ENCODE measurements at regions not wholly inside any gene's neighbourhood (a gene's known extent, or its start where the extent isn't known, plus 50 kb on each side); places are given as distances from the start of the nearest gene placed in this dataset.

GRCh38 chr2:37827911-37828511 is 97.1 kb upstream of the RMDN2 start:
- Histone ChIP-seq H4K8ac (replicated peaks; ENCODE audit: insufficient read length, low read depth, low read length) (no peak overlapping the region), H4K91ac (ENCODE audit: insufficient read length, low read depth, low read length) (no peak overlapping the region), H2AFZ (ENCODE audit: low read length) (no peak overlapping the region), H3K23me2 (ENCODE audit: insufficient read length, low read depth, low read length, poor library complexity, severe bottlenecking) (no peaks in the 10 kb centered on the region), H3K9ac (ENCODE audit: extremely low read depth, insufficient read length, low read length) (no peak overlapping the region), H3T11ph (ENCODE audit: low read length) (no peak overlapping the region), H3K18ac (ENCODE audit: insufficient read length, low read depth, low read length) (no peak overlapping the region), H3K14ac (ENCODE audit: insufficient read depth, low read length) (no peak overlapping the region), H3K4me2 (ENCODE audit: insufficient read depth, insufficient read length, low read length) (no peak overlapping the region), H3K79me1 (ENCODE audit: insufficient read depth, low read depth, low read length, poor library complexity, severe bottlenecking) (no peaks in the 10 kb centered on the region), H3K79me2 (ENCODE audit: insufficient read depth, low read length) (no peaks in the 10 kb centered on the region), H2BK120ac (ENCODE audit: low read depth, low read length, poor library complexity, severe bottlenecking) (no peak overlapping the region), H3K4ac (ENCODE audit: low read depth, low read length) (no peak overlapping the region), H3K9me3 (ENCODE audit: control insufficient read depth, low read depth, low read length) (no peaks in the 10 kb centered on the region), H2BK5ac (ENCODE audit: insufficient read length, low read length) (no peak overlapping the region), H4K20me1 (ENCODE audit: control insufficient read depth, insufficient read depth, insufficient read length) (no peaks in the 10 kb centered on the region), H2BK12ac (ENCODE audit: insufficient read length, low read depth, low read length) (no peak overlapping the region), H2BK15ac (ENCODE audit: low read depth, low read length) (no peak overlapping the region), H2BK20ac (ENCODE audit: low read depth, low read length, poor library complexity, severe bottlenecking) (no peak overlapping the region), H3K56ac (ENCODE audit: insufficient read length, low read depth, low read length) (no peak overlapping the region), H3K23ac (ENCODE audit: insufficient read length, low read depth, low read length) (no peak overlapping the region), H3K4me1 (ENCODE audit: insufficient read depth, low read length) (no peaks in the 10 kb centered on the region), H3K27me3 (ENCODE audit: insufficient read depth, low read length) (no peaks in the 10 kb centered on the region), H2AK5ac (ENCODE audit: insufficient read length, low read length) (no peak overlapping the region), H4K5ac (ENCODE audit: insufficient read length, low read depth, low read length) (no peak overlapping the region), H3K27ac (ENCODE audit: insufficient read length, low read depth, low read length) (no peak overlapping the region)
- no peak overlapping the region for H3K27ac Mint-ChIP-seq
- no CpG with 5 or more reads among the region's 6 CpGs for WGBS (ENCODE audit: extremely low coverage, insufficient read length, low lambda C conversion rate)
- H3K4me1 Mint-ChIP-seq: peaks cover 2 to 13% of the 10 kb centered on the region in 2 experiments
- H3K9me3 Mint-ChIP-seq: no peaks in the 10 kb centered on the region
- H3K27me3 Mint-ChIP-seq (ENCODE audit: low read depth): no peaks in the 10 kb centered on the region; the same call in 1 of the 2 replicates
- no peak overlapping the region for H3K4me3 Mint-ChIP-seq
- no peaks in the 10 kb centered on the region for H3K36me3 Mint-ChIP-seq (ENCODE audit: insufficient read depth in 1 of 3, low read depth in 3 of 3)
- TF ChIP-seq CTCF (conservative IDR thresholded peaks at IDR 0.05): no peak
- DNase-seq: no peak
